ENCODE measurements at regions not wholly inside any gene's neighbourhood (a gene's known extent, or its start where the extent isn't known, plus 50 kb on each side); places are given as distances from the start of the nearest gene placed in this dataset.

DNA sequence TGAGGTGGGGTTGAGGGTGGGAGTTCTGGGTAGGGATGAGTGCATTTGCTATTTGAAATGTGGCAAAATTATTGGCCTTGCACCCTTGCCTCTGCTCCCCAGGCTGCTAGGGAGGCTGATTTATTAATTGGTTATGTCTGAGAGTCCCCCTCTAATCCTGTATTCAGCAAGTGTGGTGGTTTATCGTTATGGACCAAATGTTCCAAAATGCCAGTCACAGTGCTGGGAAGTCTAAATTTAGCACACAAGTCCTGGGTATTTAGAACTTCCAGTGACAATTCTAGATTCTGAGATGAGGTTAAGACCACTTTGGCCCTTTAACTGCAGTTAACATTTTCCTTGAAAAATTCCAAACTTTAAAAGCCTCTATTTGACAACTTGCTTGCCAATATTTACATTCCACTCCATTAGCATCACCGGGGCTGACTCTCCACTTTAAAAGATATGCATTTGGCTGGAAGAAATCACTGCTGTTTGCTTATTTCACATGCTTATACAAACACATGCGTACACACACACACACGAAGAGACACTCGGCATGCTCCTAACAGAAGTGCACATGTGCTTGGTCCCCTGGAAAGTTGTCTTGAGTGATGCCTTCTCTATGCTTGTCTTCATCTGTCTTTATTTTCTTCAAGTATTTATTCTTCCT lies 247.7 kb downstream of the IL20RB start:
- no peak for DNase-seq

GRCh38 chr3:137207616-137208015 lies 249.8 kb downstream of the IL20RB start:
- DNase-seq = no peak

DNA sequence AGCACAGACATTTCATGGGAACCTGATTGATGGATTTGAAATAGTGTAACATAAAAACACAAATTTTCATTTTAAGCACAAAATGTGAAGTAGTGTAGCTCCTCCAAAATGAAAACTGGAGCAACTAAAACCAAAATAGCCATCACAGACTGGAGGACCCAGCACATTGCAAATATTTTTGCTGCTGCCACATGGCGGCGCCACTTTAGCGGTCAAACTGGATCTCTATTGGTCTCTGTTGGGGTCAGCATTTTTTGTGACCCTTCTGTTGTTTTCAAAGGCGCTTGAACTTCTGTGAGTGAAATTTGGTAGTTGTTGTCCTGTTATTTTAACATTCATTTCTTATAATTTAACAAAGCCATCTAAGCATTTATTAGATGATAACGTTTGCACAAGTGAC lies 259.9 kb downstream of the IL20RB start:
- no peak for DNase-seq

DNA sequence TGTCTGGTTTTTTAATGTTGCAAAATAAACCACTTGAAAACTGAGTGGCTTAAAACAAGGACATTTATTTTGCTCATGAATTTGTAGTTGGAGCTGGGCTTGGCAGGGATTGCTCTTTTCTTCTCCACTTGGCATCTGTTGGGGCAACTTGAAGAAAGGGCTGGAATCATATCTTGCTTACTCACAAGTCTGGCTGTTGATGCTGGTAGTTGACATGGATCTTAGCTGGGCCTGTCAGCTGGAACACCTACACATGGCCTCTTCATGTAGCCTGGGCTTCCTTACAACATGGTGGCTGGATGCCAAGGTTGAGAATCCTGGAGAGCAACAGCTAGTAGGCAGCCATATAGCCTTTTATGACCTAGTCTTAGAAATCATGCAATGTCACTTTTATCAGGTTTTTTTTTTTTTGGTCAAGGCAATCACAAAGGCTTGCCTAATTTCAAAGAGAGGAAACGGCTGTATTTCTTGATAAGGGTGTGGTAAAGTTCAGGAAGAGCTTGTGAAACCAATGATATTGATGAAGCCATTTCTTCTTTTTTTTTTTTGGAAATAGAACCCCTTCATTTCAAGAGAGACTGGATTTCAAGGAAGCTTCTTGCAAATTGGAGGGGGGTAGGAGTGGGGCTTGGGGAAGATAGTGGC lies 262.1 kb downstream of the IL20RB start:
- no peak for DNase-seq

- DNase-seq = no peak
Observed at GRCh38 chr3:137222736-137223225, 265.0 kb downstream of the IL20RB start.

- DNase-seq = no peak
Observed at GRCh38 chr3:137224464-137224863, 266.7 kb downstream of the IL20RB start.

GRCh38 chr3:137242836-137243400 lies 285.1 kb downstream of the IL20RB start:
- DNase-seq = no peak

- DNase-seq = no peak
Observed at GRCh38 chr3:137246491-137246890, 288.7 kb downstream of the IL20RB start.

DNA sequence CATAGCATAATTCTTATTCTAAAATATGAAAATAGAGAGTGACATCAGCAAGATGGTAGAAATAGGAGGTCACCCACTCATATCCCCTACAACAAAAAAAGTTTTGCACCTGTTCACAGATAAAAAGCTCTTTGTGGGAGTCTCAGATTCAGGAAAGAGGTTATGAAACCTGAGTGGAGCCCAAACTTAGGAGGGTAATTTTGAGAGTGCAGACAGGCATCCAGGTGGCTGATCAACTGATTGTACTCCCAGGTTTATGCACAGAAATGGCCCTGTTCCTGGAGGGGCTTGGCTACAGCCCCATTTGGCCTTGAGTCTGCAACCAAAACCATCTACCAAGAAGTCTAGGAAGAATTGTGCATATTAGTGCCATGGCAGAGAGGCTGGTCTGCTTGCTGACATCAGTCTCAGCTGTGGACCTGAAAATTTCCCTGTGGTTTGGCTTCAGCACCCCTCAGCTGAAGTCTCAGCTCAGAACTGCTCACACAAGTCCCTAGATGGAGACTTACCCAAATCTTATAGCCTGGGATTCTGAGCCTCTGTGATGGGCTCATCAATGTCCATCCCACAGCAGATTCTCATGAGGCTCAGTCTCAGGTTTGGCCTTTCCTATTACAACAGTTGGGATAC lies 291.6 kb downstream of the IL20RB start:
- no peak for DNase-seq

GRCh38 chr3:137259089-137259488 lies 301.3 kb downstream of the IL20RB start:
- no peak for DNase-seq

GRCh38 chr3:137259701-137260100 lies 301.9 kb downstream of the IL20RB start:
- DNase-seq = no peak

DNA sequence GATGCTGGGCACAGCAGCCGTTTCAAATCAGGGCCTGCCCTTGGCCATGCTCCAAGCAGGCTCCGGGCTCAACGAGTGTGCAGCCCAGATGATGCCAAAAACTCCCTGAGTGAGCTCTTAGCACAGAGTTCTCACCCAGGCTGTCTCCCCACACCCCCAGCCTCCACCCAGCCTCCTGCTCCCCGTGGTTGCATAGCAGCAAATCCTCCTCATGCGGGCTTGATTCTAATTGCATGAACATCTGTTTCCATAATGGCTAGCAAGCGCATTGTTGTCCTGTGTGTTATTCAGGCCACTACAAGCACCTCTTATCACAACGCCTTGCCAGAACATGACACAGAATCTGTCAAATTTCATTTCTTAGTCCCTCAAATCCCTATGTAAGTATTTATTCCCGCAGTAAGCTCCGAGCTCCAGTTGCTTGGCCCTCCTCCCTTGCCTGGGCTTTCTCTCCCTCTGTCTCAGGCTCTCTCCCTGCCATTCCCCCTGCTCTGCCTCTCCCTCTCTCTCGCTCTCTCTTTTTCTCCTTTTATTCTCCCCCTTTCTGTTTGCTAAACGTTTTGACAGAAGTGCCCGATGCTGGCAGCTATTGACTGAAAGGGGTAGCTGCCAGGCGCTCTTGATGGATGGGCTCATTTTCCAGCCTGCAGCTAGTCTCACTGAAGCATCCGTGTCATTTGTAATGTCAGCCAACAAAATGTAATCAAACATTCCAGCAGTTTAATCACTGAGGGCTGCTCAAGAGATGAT lies 306.5 kb downstream of the IL20RB start:
- no peak for DNase-seq

DNA sequence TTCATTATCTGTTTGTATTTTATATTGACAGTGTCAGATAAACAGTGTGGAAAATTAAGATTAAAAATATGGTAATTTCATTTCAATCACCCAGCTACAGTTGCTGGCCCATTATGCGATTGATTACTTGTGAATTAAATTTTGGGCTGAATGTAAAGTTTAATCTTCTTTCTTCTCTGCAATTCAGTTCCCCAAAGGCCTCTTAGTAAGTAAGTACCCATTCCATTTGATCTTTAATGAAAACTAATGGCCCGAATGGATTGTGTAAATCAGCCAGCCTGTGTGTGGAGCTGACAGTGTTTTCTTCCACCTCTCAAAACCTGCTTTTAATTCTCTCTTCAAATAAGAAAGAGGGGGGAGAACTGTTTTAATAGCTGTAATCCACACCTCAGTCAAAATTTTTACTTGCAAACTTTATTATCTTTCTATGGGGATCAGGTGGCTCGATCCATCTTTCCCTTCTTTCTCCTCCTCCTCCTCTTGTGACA lies 307.1 kb downstream of the IL20RB start:
- no peak for DNase-seq

GRCh38 chr3:137282871-137283270 lies 325.1 kb downstream of the IL20RB start:
- DNase-seq = no peak

DNA sequence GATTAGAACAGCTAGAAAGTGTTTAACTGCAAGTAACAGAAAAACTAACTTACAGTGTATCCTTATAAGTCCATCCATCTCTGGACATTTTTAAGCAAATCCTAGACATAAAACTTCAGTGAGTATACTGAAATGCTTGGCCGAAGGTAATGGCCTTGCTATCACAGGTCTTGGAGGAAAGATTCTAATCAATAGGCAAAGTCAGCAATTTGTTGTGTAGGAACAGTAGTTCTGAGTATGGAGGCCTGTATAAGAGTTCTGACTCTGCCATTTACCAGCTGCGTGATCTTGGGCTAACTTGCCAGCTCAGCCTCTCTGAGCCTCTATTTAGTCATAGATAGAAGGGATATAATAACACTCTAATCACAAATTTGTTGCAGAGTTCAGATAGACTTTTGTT lies 328.1 kb downstream of the IL20RB start:
- DNase-seq = no peak

- DNase-seq = no peak
Observed at GRCh38 chr3:137293086-137293485, 335.3 kb downstream of the IL20RB start.

DNA sequence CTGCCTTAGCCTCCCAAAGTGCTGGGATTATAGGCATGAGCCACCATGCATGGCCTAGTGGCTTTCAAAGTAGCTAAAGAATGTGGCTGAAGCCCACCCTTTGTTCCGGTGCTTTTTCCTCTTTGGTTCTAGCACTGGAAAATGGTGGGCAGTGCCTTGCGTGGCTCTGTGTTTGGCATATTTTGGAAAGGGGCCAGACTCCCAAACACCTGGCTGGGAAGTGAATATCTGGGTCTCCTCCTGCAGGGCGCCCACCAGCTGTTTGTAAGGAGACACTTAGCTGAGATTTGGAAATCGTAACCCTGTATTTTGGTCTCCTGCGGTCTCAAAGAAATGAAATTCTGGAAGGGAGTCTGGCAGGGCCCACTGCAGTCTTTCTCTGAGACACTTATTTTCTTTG lies 336.4 kb downstream of the IL20RB start:
- DNase-seq = no peak

GRCh38 chr3:137294839-137295238 lies 337.1 kb downstream of the IL20RB start:
- DNase-seq = no peak

DNA sequence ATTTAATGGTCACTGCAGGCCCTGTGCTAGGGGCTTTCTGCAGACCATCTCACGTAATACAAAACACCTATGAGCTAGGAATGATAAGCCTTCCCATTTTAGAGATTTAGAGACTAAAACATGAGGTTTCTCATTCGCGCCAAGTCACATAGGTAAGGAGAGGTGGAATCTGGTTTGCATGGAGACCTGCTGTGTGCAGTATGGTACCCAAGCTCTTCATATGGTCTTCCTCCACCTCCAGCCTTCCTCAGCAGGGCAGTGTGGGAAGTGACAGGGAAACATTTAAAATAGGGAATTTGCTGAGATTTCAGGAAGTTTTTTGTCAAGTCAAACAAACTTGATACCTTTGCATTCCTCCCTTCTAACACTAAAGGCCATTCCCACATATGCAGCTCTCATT lies 337.6 kb downstream of the IL20RB start:
- DNase-seq = no peak

DNA sequence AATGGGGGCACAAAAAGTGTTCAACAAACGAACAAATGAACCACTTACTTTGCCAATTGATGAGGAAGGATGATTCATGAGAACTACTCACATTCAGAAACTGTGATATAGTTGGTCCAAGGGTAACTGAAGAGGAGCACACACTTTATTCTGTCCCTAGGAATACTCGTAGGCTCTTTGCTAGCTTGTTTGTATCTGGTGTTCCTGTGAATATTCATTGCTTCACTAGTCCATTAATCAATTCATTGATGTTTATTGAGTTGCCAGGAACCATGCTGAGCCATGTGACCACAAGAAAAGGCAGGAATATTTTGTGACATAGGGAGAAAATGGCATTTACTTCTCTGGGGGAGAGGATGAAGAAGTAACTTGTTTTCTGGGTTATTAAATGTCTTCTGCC lies 338.3 kb downstream of the IL20RB start:
- DNase-seq = no peak

GRCh38 chr3:137297770-137298169 lies 340.0 kb downstream of the IL20RB start:
- DNase-seq = no peak

GRCh38 chr3:137300703-137301102 lies 342.9 kb downstream of the IL20RB start:
- no peak for DNase-seq
